GM12892 (cell line): ENCODE measurements at regions not wholly inside any gene's neighbourhood (a gene's known extent, or its start where the extent isn't known, plus 50 kb on each side); places are given as distances from the start of the nearest gene placed in this dataset.
A peak's percentile ranks its signal among the peaks of the same experiment; 100 is the strongest.

Experiments
- DNase-seq: peaks from one replicate; pipeline ENCODE4 v3.0.0; 2011; ENCODE audit not compliant: insufficient read length
- FAIRE-seq: peaks from 2 replicates; lab custom pipeline; 2011; peaks lifted over from hg19 to GRCh38; lab: Jason Lieb, UNC
- POLR2A ChIP-seq: IDR thresholded peaks from 2 replicates; pipeline ENCODE4 v1.6.1; 2011; ENCODE audit warnings: low read depth, low read length, control low read depth
- POLR2AphosphoS5 ChIP-seq: IDR thresholded peaks from 2 replicates; pipeline ENCODE4 v1.6.1; 2011; ENCODE audit warnings: low read depth, low read length, control low read depth
- TAF1 ChIP-seq: IDR thresholded peaks from 2 replicates; pipeline ENCODE4 v1.6.1; 2011; ENCODE audit warnings: low read depth, mild to moderate bottlenecking, control low read depth, low read length, borderline replicate concordance

GRCh38 chrX:30975467-30975866 lies 86.4 kb upstream of the TAB3 start:
- FAIRE-seq, result no peak

GRCh38 chrX:30973784-30974427 lies 84.9 kb upstream of the TAB3 start:
- FAIRE-seq (no peak), DNase-seq (no peak)
- TF ChIP-seq POLR2A, result no peak
- TF ChIP-seq TAF1, result no peak
- TF ChIP-seq POLR2AphosphoS5, result no peak

More at GRCh38 chrX:30975467-30975866, 86.4 kb upstream of the TAB3 start:
- DNase-seq, result no peak
- no peak for TF ChIP-seq TAF1

GRCh38 chrX:30971774-30972603 lies 82.9 kb upstream of the TAB3 start:
- TF ChIP-seq TAF1 (no peak), POLR2AphosphoS5 (no peak), POLR2A (no peak)
- no peak for FAIRE-seq
- DNase-seq, result peak; percentile 2

- no peak for TF ChIP-seq POLR2A
- no peak for TF ChIP-seq TAF1
- no peak for TF ChIP-seq POLR2AphosphoS5
- no peak for DNase-seq
- no peak for FAIRE-seq
Measured at GRCh38 chrX:30967516-30967915, 78.5 kb upstream of the TAB3 start.

GRCh38 chrX:30965767-30966166 lies 76.7 kb upstream of the TAB3 start:
- no peak for DNase-seq
- TF ChIP-seq POLR2AphosphoS5 (no peak), POLR2A (no peak), TAF1 (no peak)
- no peak for FAIRE-seq

- FAIRE-seq (no peak), DNase-seq (no peak)
- TF ChIP-seq POLR2AphosphoS5 (no peak), TAF1 (no peak), POLR2A (no peak)
Measured at GRCh38 chrX:30961387-30962174, 72.5 kb upstream of the TAB3 start.

GRCh38 chrX:30957753-30958152 lies 68.7 kb upstream of the TAB3 start:
- no peak for TF ChIP-seq POLR2A
- no peak for TF ChIP-seq POLR2AphosphoS5
- TF ChIP-seq TAF1, result no peak
- DNase-seq, result no peak
- FAIRE-seq, result no peak

- FAIRE-seq, result no peak
- TF ChIP-seq TAF1, result no peak
- no peak for TF ChIP-seq POLR2AphosphoS5
- no peak for TF ChIP-seq POLR2A
- DNase-seq, result no peak
Measured at GRCh38 chrX:30955687-30956086, 66.6 kb upstream of the TAB3 start.

GRCh38 chrX:30951003-30951402 lies 61.9 kb upstream of the TAB3 start:
- no peak for FAIRE-seq
- no peak for DNase-seq

GRCh38 chrX:30950391-30950790 lies 61.3 kb upstream of the TAB3 start:
- TF ChIP-seq POLR2A (no peak), POLR2AphosphoS5 (no peak), TAF1 (no peak)
- FAIRE-seq (no peak), DNase-seq (no peak)

More at GRCh38 chrX:30951003-30951402, 61.9 kb upstream of the TAB3 start:
- TF ChIP-seq POLR2AphosphoS5, result no peak
- no peak for TF ChIP-seq POLR2A
- TF ChIP-seq TAF1, result no peak

GRCh38 chrX:30949554-30949953 lies 60.5 kb upstream of the TAB3 start:
- DNase-seq (no peak), FAIRE-seq (no peak)
- TF ChIP-seq POLR2AphosphoS5, result no peak
- TF ChIP-seq TAF1, result no peak
- TF ChIP-seq POLR2A, result no peak

GRCh38 chrX:30948626-30949025 lies 59.6 kb upstream of the TAB3 start:
- DNase-seq, result no peak
- no peak for TF ChIP-seq POLR2AphosphoS5
- TF ChIP-seq TAF1, result no peak
- TF ChIP-seq POLR2A, result no peak
- FAIRE-seq, result no peak
